H1 (cell line): ENCODE measurements at regions not wholly inside any gene's neighbourhood (a gene's known extent, or its start where the extent isn't known, plus 50 kb on each side); places are given as distances from the start of the nearest gene placed in this dataset.

Source experiments
- MAX ChIP-seq: IDR thresholded peaks from 2 replicates; pipeline ENCODE4 v1.6.1; 2012; ENCODE audit warnings: inconsistent platforms
- POLR2AphosphoS5 ChIP-seq: IDR thresholded peaks from 2 replicates; pipeline ENCODE4 v1.6.1; 2011; ENCODE audit warnings: low read depth, low read length
- RFX5 ChIP-seq: IDR thresholded peaks from 2 replicates; pipeline ENCODE4 v1.6.1; 2011; ENCODE audit warnings: low read depth, low read length, improper control_type of control experiment, borderline replicate concordance
- RNF2 ChIP-seq: fragments of 200-900, 300-1000 bp; sonication (generic); IDR thresholded peaks from 2 replicates; pipeline ENCODE4 v1.7.1; 2016; ENCODE audit warnings: borderline replicate concordance, low read depth, mild to moderate bottlenecking, antibody characterized with exemption, low read length; ENCODE audit not compliant: poor library complexity, severe bottlenecking; ENCODE audit errors: missing control alignments
- SIN3A ChIP-seq, 2 experiments: IDR thresholded peaks in 1 of 2; conservative IDR thresholded peaks in 1 of 2; 2 replicates each; pipeline ENCODE4 v1.6.1; 2011 to 2012; ENCODE audit warnings: low read length in 2 of 2, improper control_type of control experiment in 1 of 2, low read depth in 1 of 2, mild to moderate bottlenecking in 1 of 2

GRCh38 chr5:24381861-24382489, 262.8 kb downstream of the CDH10 start:
- TF ChIP-seq POLR2AphosphoS5, result no peak
- no peak for TF ChIP-seq RFX5
- no peak for TF ChIP-seq RNF2
- TF ChIP-seq MAX, result no peak
- no peak for TF ChIP-seq SIN3A (conservative IDR thresholded peaks at IDR 0.05 in 1 of 2, IDR thresholded peaks at IDR 0.05 in 1 of 2; ENCODE audit: low read depth in 1 of 2, low read length in 2 of 2)
